Activated CD8-positive, alpha-beta T cell treated with anti-CD3 and anti-CD28 coated beads for 36 hours (primary cell): ENCODE measurements at regions not wholly inside any gene's neighbourhood (a gene's known extent, or its start where the extent isn't known, plus 50 kb on each side); places are given as distances from the start of the nearest gene placed in this dataset.

Source experiments
- ATAC-seq: fragments of 200-7000 bp; cut with Tn5 transposase; one replicate; pipeline ENCODE4 v1.10.0; 2021; ENCODE audit warnings: mild to moderate bottlenecking, moderate library complexity
- CTCF ChIA-PET: fragments of 350-600 bp; sonication (Branson Sonifier 250); formaldehyde crosslinking; loops from one replicate; lab custom pipeline; 2021; ENCODE audit warnings: antibody characterized with exemption; lab: Charles Lee
- POLR2A ChIA-PET: fragments of 350-600 bp; sonication (Branson Sonifier 250); formaldehyde crosslinking; loops from one replicate; lab custom pipeline; 2021; ENCODE audit warnings: antibody characterized with exemption; lab: Charles Lee
- DNase-seq: peaks from one replicate; pipeline ENCODE4 v3.0.0-alpha.2; 2020
- H3K27ac Mint-ChIP-seq: one replicate; pipeline ENCODE4 v1.8.0; 2021; ENCODE audit warnings: mild to moderate bottlenecking, mixed read lengths
- H3K27me3 Mint-ChIP-seq: one replicate; pipeline ENCODE4 v1.8.0; 2021; ENCODE audit warnings: mixed read lengths
- H3K36me3 Mint-ChIP-seq: one replicate; pipeline ENCODE4 v1.8.0; 2021; ENCODE audit warnings: low read depth, mixed read lengths
- H3K4me1 Mint-ChIP-seq: one replicate; pipeline ENCODE4 v1.8.0; 2021; ENCODE audit warnings: low read depth, mixed read lengths
- H3K4me3 Mint-ChIP-seq: one replicate; pipeline ENCODE4 v1.8.0; 2021; ENCODE audit warnings: mild to moderate bottlenecking, moderate library complexity, mixed read lengths
- H3K9me3 Mint-ChIP-seq: one replicate; pipeline ENCODE4 v1.8.0; 2021; ENCODE audit warnings: mixed read lengths
- CTCF ChIP-seq: fragments of 200-600 bp; IDR thresholded peaks from one replicate; pipeline ENCODE4 v1.8.0; 2022; ENCODE audit warnings: antibody characterized with exemption, mild to moderate bottlenecking
- intact Hi-C: fragments of 100-400 bp; cut with micrococcal nuclease; formaldehyde crosslinking; loops from one replicate; pipeline ENCODE4 v1.10.0; 2022

DNA sequence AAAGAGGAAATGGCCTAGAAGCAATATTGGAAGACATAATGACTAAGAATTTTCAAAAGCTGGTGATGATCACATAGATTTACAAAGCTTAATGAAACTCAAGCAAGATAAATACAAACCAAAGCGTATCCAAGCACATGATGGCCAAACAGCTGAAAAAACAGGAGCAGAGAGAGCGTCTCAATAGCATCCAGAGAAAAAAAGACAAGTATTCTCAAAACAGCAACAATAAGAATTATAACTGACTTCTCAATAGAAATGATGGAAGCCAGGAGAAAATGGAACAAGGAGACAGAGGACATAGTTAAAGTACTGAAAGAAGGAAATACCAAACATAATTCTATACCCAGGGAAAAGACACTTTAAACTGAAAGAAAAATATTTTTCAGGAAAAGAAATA is 437.2 kb upstream of the TNP1 start:
- CTCF ChIA-PET = no interaction called here
- POLR2A ChIA-PET = no interaction called here
- Mint-ChIP-seq H3K27ac (no peak overlapping the region), H3K27me3 (no peaks in the 10 kb centered on the region), H3K4me1 (no peaks in the 10 kb centered on the region), H3K36me3 (peaks cover 4% of the 10 kb centered on the region), H3K4me3 (no peak overlapping the region), H3K9me3 (peaks cover 6% of the 10 kb centered on the region)
- intact Hi-C loops = no loop called here
- no peak for DNase-seq
- TF ChIP-seq CTCF = no peak
- no peak for ATAC-seq

DNA sequence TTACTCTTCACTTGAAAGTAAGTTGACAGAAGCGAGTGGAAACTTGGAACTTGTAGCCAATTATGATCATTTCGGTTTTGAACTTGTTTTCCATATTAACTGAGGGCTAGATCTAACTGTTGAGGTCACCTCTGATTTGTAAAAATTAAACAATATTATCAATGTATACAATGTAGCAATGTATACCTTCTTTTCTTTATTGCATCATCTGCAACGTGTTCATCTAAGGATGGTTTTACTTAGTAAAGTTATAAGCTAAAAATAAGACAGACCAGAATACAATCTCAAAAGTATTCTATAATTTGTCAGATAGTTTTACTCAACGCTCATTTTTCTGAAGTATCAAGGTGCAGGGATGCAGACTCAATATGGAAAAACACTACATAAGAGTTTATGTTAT is 435.0 kb upstream of the TNP1 start:
- H3K27ac Mint-ChIP-seq = no peak overlapping the region
- no peaks in the 10 kb centered on the region for H3K4me1 Mint-ChIP-seq
- H3K9me3 Mint-ChIP-seq = peaks cover 6% of the 10 kb centered on the region
- ChIA-PET POLR2A (no interaction called here), CTCF (interaction anchor here (1.1 kb wide), 1 partner anchor 8 kb away, joined by 3 read pairs; no protein-coding TSS in a partner anchor)
- H3K36me3 Mint-ChIP-seq = peaks cover 4% of the 10 kb centered on the region
- H3K4me3 Mint-ChIP-seq = no peak overlapping the region
- H3K27me3 Mint-ChIP-seq = no peaks in the 10 kb centered on the region
- no peak for TF ChIP-seq CTCF
- no peak for ATAC-seq
- no peak for DNase-seq
- intact Hi-C loops = no loop called here

- CTCF ChIA-PET = interaction anchor here (1.0 to 1.1 kb wide), 2 partner anchors 9 to 235 kb away, joined by 3 read pairs; no protein-coding TSS in a partner anchor
- no peaks in the 10 kb centered on the region for H3K27me3 Mint-ChIP-seq
- H3K4me1 Mint-ChIP-seq = no peaks in the 10 kb centered on the region
- intact Hi-C loops = no loop called here
- DNase-seq (no peak), ATAC-seq (no peak)
- no peak for TF ChIP-seq CTCF
- POLR2A ChIA-PET = no interaction called here
- peaks cover 6% of the 10 kb centered on the region for H3K9me3 Mint-ChIP-seq
- no peak overlapping the region for H3K4me3 Mint-ChIP-seq
- no peak overlapping the region for H3K27ac Mint-ChIP-seq
- H3K36me3 Mint-ChIP-seq = peaks cover 4% of the 10 kb centered on the region
Measured at GRCh38 chr2:217294211-217294610, 434.3 kb upstream of the TNP1 start.

DNA sequence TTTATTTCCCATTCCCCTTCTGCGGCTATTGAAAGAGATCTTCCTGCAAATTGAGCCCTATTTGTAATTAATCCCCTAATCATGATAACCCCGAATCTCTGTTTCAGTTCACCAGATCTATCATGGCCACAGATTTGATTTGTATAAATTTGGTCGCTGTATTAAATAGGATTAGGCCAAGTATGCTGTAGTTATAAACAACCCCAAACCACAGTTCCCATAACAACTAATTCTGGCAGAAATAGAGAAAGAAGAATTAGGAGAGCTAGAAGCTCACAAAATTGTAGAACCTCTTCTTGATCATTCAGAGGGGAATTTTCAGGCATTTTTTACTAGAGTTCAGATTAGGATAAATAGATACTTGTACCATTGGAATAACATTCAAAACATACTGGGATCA is 433.7 kb upstream of the TNP1 start:
- CTCF ChIA-PET = interaction anchor here (1.0 to 1.1 kb wide), 2 partner anchors 9 to 235 kb away, joined by 3 read pairs; no protein-coding TSS in a partner anchor
- H3K4me1 Mint-ChIP-seq = no peaks in the 10 kb centered on the region
- H3K27me3 Mint-ChIP-seq = no peaks in the 10 kb centered on the region
- H3K27ac Mint-ChIP-seq = no peak overlapping the region
- intact Hi-C loops = no loop called here
- H3K9me3 Mint-ChIP-seq = peaks cover 6% of the 10 kb centered on the region
- DNase-seq = no peak
- POLR2A ChIA-PET = no interaction called here
- no peak for ATAC-seq
- H3K4me3 Mint-ChIP-seq = no peak overlapping the region
- no peak for TF ChIP-seq CTCF
- H3K36me3 Mint-ChIP-seq = peaks cover 4% of the 10 kb centered on the region

- DNase-seq (peak; percentile 6), ATAC-seq (peak; percentile 68)
- Mint-ChIP-seq H3K27me3 (no peaks in the 10 kb centered on the region), H3K4me3 (no peak overlapping the region), H3K4me1 (no peaks in the 10 kb centered on the region), H3K36me3 (peaks cover 6% of the 10 kb centered on the region), H3K27ac (no peak overlapping the region), H3K9me3 (peaks cover 6% of the 10 kb centered on the region)
- TF ChIP-seq CTCF = no peak
- ChIA-PET CTCF (interaction anchor here (1.0 kb wide), 1 partner anchor 234 kb away, joined by 3 read pairs; no protein-coding TSS in a partner anchor), POLR2A (no interaction called here)
- intact Hi-C loops = no loop called here
Measured at GRCh38 chr2:217293046-217293445, 433.2 kb upstream of the TNP1 start.
